ENCODE measurements at regions not wholly inside any gene's neighbourhood (a gene's known extent, or its start where the extent isn't known, plus 50 kb on each side); places are given as distances from the start of the nearest gene placed in this dataset.

- no peak overlapping the region for H3K27ac ChIP-seq
These were observed 485.1 kb downstream of the XYLT1 start for GRCh38 chr16:16985707-16986106.

GRCh38 chr16:16988963-16989362 lies 481.8 kb downstream of the XYLT1 start:
- DNase-seq (ENCODE audit: low spot score): no peak
- Histone ChIP-seq H3K27ac (no peak overlapping the region), H3K4me3 (no peak overlapping the region)
- no peak for TF ChIP-seq CTCF (IDR thresholded peaks at IDR 0.05)

More at GRCh38 chr16:16985707-16986106, 485.1 kb downstream of the XYLT1 start:
- no peak for TF ChIP-seq CTCF (IDR thresholded peaks at IDR 0.05)
- no peak for DNase-seq (ENCODE audit: low spot score)
- H3K4me3 ChIP-seq: no peak overlapping the region

GRCh38 chr16:16989368-16989767 lies 481.4 kb downstream of the XYLT1 start:
- no peak overlapping the region for H3K27ac ChIP-seq
- DNase-seq (ENCODE audit: low spot score): no peak
- TF ChIP-seq CTCF (IDR thresholded peaks at IDR 0.05): no peak
- no peak overlapping the region for H3K4me3 ChIP-seq

GRCh38 chr16:16991711-16992110 lies 479.0 kb downstream of the XYLT1 start:
- H3K27ac ChIP-seq: no peak overlapping the region
- no peak for DNase-seq (ENCODE audit: low spot score)
- TF ChIP-seq CTCF (IDR thresholded peaks at IDR 0.05): no peak
- no peak overlapping the region for H3K4me3 ChIP-seq

- DNase-seq (ENCODE audit: low spot score): no peak
- TF ChIP-seq CTCF (IDR thresholded peaks at IDR 0.05): no peak
- Histone ChIP-seq H3K4me3 (no peak overlapping the region), H3K27ac (no peak overlapping the region)
These were observed 477.6 kb downstream of the XYLT1 start for GRCh38 chr16:16992975-16993765.

GRCh38 chr16:16994831-16995230 lies 475.9 kb downstream of the XYLT1 start:
- no peak overlapping the region for H3K27ac ChIP-seq
- H3K4me3 ChIP-seq: no peak overlapping the region
- DNase-seq (ENCODE audit: low spot score): no peak
- TF ChIP-seq CTCF (IDR thresholded peaks at IDR 0.05): no peak

GRCh38 chr16:16996827-16997226 lies 473.9 kb downstream of the XYLT1 start:
- DNase-seq (ENCODE audit: low spot score): no peak
- Histone ChIP-seq H3K4me3 (no peak overlapping the region), H3K27ac (no peak overlapping the region)
- no peak for TF ChIP-seq CTCF (IDR thresholded peaks at IDR 0.05)

Data from coronary artery (tissue), 2 donors.